ENCODE measurements at regions not wholly inside any gene's neighbourhood (a gene's known extent, or its start where the extent isn't known, plus 50 kb on each side); places are given as distances from the start of the nearest gene placed in this dataset.

DNA sequence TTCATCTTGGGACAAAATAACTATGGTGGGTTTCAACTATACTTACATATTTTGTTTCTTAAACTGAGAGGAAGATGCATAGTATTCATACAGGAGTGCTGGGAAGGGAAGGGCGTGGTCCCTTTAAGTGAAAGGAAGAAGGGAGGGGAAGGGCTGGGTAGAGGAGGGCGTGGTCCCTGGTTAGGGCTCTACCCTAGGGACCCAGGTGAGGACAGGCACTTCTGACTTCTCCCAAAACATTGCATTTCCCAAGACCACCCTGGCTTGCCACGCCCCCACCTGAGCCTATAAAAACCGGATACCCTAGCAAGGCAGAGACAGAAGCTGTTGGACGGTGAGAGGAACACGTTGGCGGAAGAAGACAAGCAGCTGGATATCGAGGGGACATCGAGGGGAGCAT lies 157.6 kb upstream of the PLXNA4 start:
- Histone ChIP-seq H3K27ac (ENCODE audit: low read depth, low read length, severe bottlenecking) (no peak overlapping the region), H3K9me3 (ENCODE audit: control insufficient read depth, low read length) (no peaks in the 10 kb centered on the region), H3K4me3 (ENCODE audit: extremely low read depth, insufficient read depth, low read length, poor library complexity, severe bottlenecking) (no peak overlapping the region), H3K36me3 (ENCODE audit: control insufficient read depth, insufficient read depth, low read length) (no peaks in the 10 kb centered on the region), H3K4me1 (ENCODE audit: control insufficient read depth, insufficient read depth, low read length, poor library complexity, severe bottlenecking) (no peaks in the 10 kb centered on the region)
- WGBS, 2 experiments (ENCODE audit: insufficient coverage in 2 of 2): 80 to 96% methylated on average over 7 to 8 of the region's 9 CpGs

GRCh38 chr7:132732321-132732865 lies 156.1 kb upstream of the PLXNA4 start:
- Histone ChIP-seq H3K4me1 (ENCODE audit: control insufficient read depth, insufficient read depth, low read length, poor library complexity, severe bottlenecking) (no peaks in the 10 kb centered on the region), H3K36me3 (ENCODE audit: control insufficient read depth, insufficient read depth, low read length) (no peaks in the 10 kb centered on the region), H3K9me3 (ENCODE audit: control insufficient read depth, low read length) (no peaks in the 10 kb centered on the region), H3K4me3 (ENCODE audit: extremely low read depth, insufficient read depth, low read length, poor library complexity, severe bottlenecking) (no peak overlapping the region), H3K27ac (ENCODE audit: low read depth, low read length, severe bottlenecking) (no peak overlapping the region)
- 100% methylated on average over 1 of the region's 8 CpGs; no CpG with 5 or more reads in 1 of the 2 experiments for WGBS, 2 experiments (ENCODE audit: insufficient coverage in 2 of 2)

DNA sequence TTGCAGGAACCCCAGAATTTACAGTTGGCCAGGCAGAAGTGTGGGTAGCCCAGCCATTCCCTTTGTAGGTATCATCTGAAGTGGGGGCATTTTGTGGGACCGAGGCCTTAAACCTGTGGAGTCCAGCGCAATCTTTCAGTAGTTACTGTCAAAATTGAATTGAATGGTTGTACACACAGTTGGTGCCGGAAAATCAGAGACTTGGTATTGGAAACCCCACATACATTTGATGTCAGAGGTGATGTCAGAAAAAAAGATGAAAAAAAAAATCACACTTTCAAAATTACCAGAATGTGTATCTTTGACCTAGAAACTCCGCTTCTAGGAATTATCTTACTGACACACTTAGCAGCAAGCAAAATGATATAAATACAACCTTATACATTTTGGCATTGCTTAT lies 153.8 kb upstream of the PLXNA4 start:
- H3K36me3 ChIP-seq (ENCODE audit: control insufficient read depth, insufficient read depth, low read length): no peaks in the 10 kb centered on the region
- WGBS, 2 experiments (ENCODE audit: insufficient coverage in 2 of 2): 94% methylated on average over 3 of the region's 4 CpGs; no CpG with 5 or more reads in 1 of the 2 experiments
- H3K4me1 ChIP-seq (ENCODE audit: control insufficient read depth, insufficient read depth, low read length, poor library complexity, severe bottlenecking): no peaks in the 10 kb centered on the region
- no peak overlapping the region for H3K27ac ChIP-seq (ENCODE audit: low read depth, low read length, severe bottlenecking)
- no peak overlapping the region for H3K4me3 ChIP-seq (ENCODE audit: extremely low read depth, insufficient read depth, low read length, poor library complexity, severe bottlenecking)
- H3K9me3 ChIP-seq (ENCODE audit: control insufficient read depth, low read length): no peaks in the 10 kb centered on the region

DNA sequence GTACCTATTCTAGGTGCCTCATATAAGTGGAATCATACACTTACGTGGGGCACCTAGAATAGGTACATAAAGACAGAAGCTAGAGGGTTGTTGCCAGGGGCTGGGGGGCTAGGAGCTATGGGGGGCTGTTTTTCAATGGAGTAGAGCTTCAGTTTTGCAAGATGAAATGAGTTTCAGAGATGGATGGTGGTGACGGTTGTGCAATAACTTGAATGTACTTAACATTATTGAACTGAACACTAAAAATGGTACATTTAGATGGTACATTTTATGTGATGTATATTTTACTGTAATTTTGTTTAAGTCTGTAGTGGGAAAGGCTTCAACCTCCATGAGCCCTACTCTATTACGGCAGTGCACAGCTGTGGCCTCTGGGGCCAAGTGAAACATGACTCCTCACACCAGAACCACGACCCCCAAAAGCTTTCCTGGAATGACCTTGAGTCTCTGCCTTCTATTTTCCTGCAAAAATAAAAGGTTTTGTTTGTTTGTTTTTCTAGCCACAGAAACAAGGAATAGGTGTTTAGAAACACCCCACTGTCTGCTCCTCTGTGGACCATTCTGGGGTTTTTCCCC lies 147.3 kb upstream of the PLXNA4 start:
- H3K9me3 ChIP-seq (ENCODE audit: control insufficient read depth, low read length): peaks cover under 1% of the 10 kb centered on the region
- no peaks in the 10 kb centered on the region for H3K36me3 ChIP-seq (ENCODE audit: control insufficient read depth, insufficient read depth, low read length)
- H3K4me1 ChIP-seq (ENCODE audit: control insufficient read depth, insufficient read depth, low read length, poor library complexity, severe bottlenecking): no peaks in the 10 kb centered on the region
- 83 to 90% methylated on average over 1 of the region's 4 CpGs for WGBS, 2 experiments (ENCODE audit: insufficient coverage in 2 of 2)
- H3K27ac ChIP-seq (ENCODE audit: low read depth, low read length, severe bottlenecking): no peak overlapping the region
- no peak overlapping the region for H3K4me3 ChIP-seq (ENCODE audit: extremely low read depth, insufficient read depth, low read length, poor library complexity, severe bottlenecking)

- Histone ChIP-seq H3K4me1 (ENCODE audit: control insufficient read depth, insufficient read depth, low read length, poor library complexity, severe bottlenecking) (no peaks in the 10 kb centered on the region), H3K9me3 (ENCODE audit: control insufficient read depth, low read length) (peaks cover 4% of the 10 kb centered on the region), H3K27ac (ENCODE audit: low read depth, low read length, severe bottlenecking) (no peak overlapping the region), H3K4me3 (ENCODE audit: extremely low read depth, insufficient read depth, low read length, poor library complexity, severe bottlenecking) (no peak overlapping the region), H3K36me3 (ENCODE audit: control insufficient read depth, insufficient read depth, low read length) (no peaks in the 10 kb centered on the region)
- 49 to 90% methylated on average over 1 to 2 of the region's 5 CpGs for WGBS, 2 experiments (ENCODE audit: insufficient coverage in 2 of 2)
Observed at GRCh38 chr7:132720835-132721234, 144.6 kb upstream of the PLXNA4 start.

DNA sequence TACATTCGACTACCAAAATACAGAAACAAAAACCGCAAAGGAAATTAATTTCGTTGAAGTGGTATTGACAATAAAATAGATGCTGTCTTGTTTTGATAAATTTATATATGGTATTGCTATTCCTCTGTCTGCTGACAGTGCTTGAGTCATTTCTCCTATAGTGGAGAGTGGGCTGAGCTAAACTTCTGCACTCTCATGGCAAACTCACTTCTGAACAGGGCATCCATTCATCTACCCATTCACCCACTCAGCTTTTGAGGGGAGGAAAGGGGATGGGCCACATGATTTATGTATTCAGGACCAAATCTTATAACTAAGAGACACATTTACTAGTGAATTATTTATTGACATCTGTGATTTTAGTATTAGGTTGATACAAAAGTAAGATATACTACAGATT lies 137.6 kb upstream of the PLXNA4 start:
- Histone ChIP-seq H3K9me3 (ENCODE audit: control insufficient read depth, low read length) (peaks cover 4% of the 10 kb centered on the region), H3K4me3 (ENCODE audit: extremely low read depth, insufficient read depth, low read length, poor library complexity, severe bottlenecking) (no peak overlapping the region), H3K4me1 (ENCODE audit: control insufficient read depth, insufficient read depth, low read length, poor library complexity, severe bottlenecking) (no peaks in the 10 kb centered on the region), H3K27ac (ENCODE audit: low read depth, low read length, severe bottlenecking) (no peak overlapping the region), H3K36me3 (ENCODE audit: control insufficient read depth, insufficient read depth, low read length) (no peaks in the 10 kb centered on the region)
- 77 to 100% methylated on average over 3 of the region's 3 CpGs for WGBS, 2 experiments (ENCODE audit: insufficient coverage in 2 of 2)

- Histone ChIP-seq H3K9me3 (ENCODE audit: control insufficient read depth, low read length) (no peaks in the 10 kb centered on the region), H3K27ac (ENCODE audit: low read depth, low read length, severe bottlenecking) (no peak overlapping the region), H3K4me1 (ENCODE audit: control insufficient read depth, insufficient read depth, low read length, poor library complexity, severe bottlenecking) (no peaks in the 10 kb centered on the region), H3K4me3 (ENCODE audit: extremely low read depth, insufficient read depth, low read length, poor library complexity, severe bottlenecking) (no peak overlapping the region), H3K36me3 (ENCODE audit: control insufficient read depth, insufficient read depth, low read length) (no peaks in the 10 kb centered on the region)
- WGBS, 2 experiments (ENCODE audit: insufficient coverage in 2 of 2): 74 to 76% methylated on average over 4 of the region's 7 CpGs
Observed at GRCh38 chr7:132709971-132710567, 133.8 kb upstream of the PLXNA4 start.

DNA sequence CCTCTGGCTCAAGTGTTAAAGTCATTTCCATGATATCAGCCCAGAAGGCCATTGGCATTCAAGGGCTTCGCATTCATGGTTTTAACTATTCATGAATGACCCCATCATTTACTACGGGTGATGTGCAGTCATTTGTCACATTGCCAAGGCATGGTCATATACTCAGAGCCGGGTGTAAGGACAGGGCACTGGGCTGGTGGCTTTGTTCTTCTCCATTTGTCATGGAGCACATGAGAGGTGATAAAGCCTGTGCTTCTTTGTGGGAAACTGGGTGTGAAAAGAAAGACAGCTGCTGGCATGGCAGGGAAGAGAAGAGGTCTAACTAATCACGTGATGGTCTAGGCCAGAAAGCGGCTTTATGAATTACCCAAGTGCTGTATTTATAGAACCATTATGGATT lies 132.2 kb upstream of the PLXNA4 start:
- no peak overlapping the region for H3K27ac ChIP-seq (ENCODE audit: low read depth, low read length, severe bottlenecking)
- no peaks in the 10 kb centered on the region for H3K36me3 ChIP-seq (ENCODE audit: control insufficient read depth, insufficient read depth, low read length)
- no peaks in the 10 kb centered on the region for H3K4me1 ChIP-seq (ENCODE audit: control insufficient read depth, insufficient read depth, low read length, poor library complexity, severe bottlenecking)
- no peak overlapping the region for H3K4me3 ChIP-seq (ENCODE audit: extremely low read depth, insufficient read depth, low read length, poor library complexity, severe bottlenecking)
- 82 to 100% methylated on average over 4 to 5 of the region's 5 CpGs for WGBS, 2 experiments (ENCODE audit: insufficient coverage in 2 of 2)
- no peaks in the 10 kb centered on the region for H3K9me3 ChIP-seq (ENCODE audit: control insufficient read depth, low read length)

DNA sequence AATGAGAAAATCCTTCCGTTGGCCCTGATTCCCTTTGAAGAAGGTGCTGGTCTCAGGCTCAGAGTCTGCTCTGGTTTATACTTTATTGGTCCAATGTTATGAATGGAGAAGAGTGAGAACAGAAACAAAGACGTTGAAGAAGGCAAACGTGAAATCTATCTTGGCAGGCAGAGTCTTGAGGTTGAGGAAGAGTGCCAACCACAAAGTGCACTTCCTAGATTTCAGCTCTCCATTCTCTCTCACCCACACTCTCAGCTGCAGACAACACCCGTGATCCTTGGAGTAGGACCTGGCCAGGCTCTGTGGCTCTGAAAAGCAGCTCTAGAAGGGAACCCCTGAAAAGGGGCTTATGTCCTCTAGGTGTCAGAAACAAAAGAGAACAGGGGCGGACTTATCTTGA lies 128.9 kb upstream of the PLXNA4 start:
- Histone ChIP-seq H3K4me1 (ENCODE audit: control insufficient read depth, insufficient read depth, low read length, poor library complexity, severe bottlenecking) (no peaks in the 10 kb centered on the region), H3K4me3 (ENCODE audit: extremely low read depth, insufficient read depth, low read length, poor library complexity, severe bottlenecking) (no peak overlapping the region), H3K27ac (ENCODE audit: low read depth, low read length, severe bottlenecking) (no peak overlapping the region), H3K9me3 (ENCODE audit: control insufficient read depth, low read length) (no peaks in the 10 kb centered on the region), H3K36me3 (ENCODE audit: control insufficient read depth, insufficient read depth, low read length) (no peaks in the 10 kb centered on the region)
- WGBS, 2 experiments (ENCODE audit: insufficient coverage in 2 of 2): 81 to 100% methylated on average over 3 of the region's 5 CpGs

DNA sequence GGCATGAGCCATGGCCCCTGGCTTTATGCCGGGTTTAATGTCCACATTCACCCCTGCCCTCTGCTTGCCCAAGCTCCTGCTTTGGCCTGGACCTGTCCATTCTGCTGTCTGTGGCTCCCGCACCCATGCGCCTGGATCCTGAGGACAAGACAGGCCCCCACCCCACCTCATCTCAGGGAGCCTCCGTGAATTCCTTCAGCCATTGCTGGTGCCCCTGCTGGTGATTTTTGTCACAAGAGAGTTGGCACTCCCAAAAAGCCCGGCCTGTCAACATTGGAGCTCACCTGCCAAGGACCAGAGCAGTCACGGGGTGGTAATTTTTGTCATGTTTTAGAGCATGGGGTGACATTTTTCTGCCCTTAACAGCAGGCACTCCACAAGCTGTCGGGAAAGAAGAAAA lies 127.5 kb upstream of the PLXNA4 start:
- no peaks in the 10 kb centered on the region for H3K4me1 ChIP-seq (ENCODE audit: control insufficient read depth, insufficient read depth, low read length, poor library complexity, severe bottlenecking)
- H3K27ac ChIP-seq (ENCODE audit: low read depth, low read length, severe bottlenecking): no peak overlapping the region
- WGBS, 2 experiments (ENCODE audit: insufficient coverage in 2 of 2): 75 to 80% methylated on average over 6 of the region's 7 CpGs

DNA sequence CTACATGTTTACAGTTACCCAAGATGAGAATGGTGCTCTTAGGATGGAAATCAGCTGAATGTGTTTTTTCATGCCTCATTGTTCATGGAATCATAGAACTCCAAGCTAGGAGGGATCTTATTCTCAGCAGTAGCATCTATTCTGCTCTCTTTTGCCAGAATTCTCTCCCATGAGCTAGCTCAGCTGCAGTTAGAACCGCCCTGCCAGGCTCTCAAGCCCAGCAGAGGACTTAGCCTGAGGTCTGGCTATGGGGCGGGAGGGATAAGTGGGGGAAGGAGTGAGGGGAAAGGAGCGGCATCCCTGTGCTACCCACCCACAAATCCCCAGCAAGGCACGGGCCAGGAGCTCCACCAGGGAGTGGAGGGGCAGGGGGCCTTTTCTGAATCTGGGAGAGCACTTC lies 120.7 kb upstream of the PLXNA4 start:
- Histone ChIP-seq H3K4me1 (ENCODE audit: control insufficient read depth, insufficient read depth, low read length, poor library complexity, severe bottlenecking) (no peaks in the 10 kb centered on the region), H3K4me3 (ENCODE audit: extremely low read depth, insufficient read depth, low read length, poor library complexity, severe bottlenecking) (no peak overlapping the region), H3K9me3 (ENCODE audit: control insufficient read depth, low read length) (no peaks in the 10 kb centered on the region), H3K36me3 (ENCODE audit: control insufficient read depth, insufficient read depth, low read length) (no peaks in the 10 kb centered on the region), H3K27ac (ENCODE audit: low read depth, low read length, severe bottlenecking) (no peak overlapping the region)
- WGBS, 2 experiments (ENCODE audit: insufficient coverage in 2 of 2): no CpG with 5 or more reads among the region's 4 CpGs

More for the DNA sequence above, 127.5 kb upstream of the PLXNA4 start:
- Histone ChIP-seq H3K4me3 (ENCODE audit: extremely low read depth, insufficient read depth, low read length, poor library complexity, severe bottlenecking) (no peak overlapping the region), H3K36me3 (ENCODE audit: control insufficient read depth, insufficient read depth, low read length) (no peaks in the 10 kb centered on the region), H3K9me3 (ENCODE audit: control insufficient read depth, low read length) (no peaks in the 10 kb centered on the region)
